ENCODE measurements at regions not wholly inside any gene's neighbourhood (a gene's known extent, or its start where the extent isn't known, plus 50 kb on each side); places are given as distances from the start of the nearest gene placed in this dataset.

DNA sequence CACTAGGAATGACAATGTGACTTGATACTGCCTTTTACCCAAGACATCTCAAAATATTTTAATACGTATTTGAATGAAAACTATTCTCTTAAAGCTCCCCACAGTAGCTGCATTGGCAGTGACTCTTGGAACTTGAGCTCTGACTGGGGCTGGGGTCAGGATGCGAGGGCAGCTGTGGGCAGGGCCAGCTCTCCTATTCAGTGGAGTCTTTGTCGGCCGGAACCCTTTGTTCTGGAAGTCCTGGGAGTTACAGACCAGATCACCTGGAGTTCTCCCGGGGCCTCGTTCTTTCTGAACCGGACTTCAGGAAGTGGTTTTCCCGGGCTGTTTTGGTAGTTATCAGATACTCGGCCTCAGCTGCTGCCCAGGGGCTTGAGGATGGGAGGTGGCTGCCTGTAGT, 84.9 kb downstream of the NPIPB11 start (continued):
- TF ChIP-seq, protein P1, sequence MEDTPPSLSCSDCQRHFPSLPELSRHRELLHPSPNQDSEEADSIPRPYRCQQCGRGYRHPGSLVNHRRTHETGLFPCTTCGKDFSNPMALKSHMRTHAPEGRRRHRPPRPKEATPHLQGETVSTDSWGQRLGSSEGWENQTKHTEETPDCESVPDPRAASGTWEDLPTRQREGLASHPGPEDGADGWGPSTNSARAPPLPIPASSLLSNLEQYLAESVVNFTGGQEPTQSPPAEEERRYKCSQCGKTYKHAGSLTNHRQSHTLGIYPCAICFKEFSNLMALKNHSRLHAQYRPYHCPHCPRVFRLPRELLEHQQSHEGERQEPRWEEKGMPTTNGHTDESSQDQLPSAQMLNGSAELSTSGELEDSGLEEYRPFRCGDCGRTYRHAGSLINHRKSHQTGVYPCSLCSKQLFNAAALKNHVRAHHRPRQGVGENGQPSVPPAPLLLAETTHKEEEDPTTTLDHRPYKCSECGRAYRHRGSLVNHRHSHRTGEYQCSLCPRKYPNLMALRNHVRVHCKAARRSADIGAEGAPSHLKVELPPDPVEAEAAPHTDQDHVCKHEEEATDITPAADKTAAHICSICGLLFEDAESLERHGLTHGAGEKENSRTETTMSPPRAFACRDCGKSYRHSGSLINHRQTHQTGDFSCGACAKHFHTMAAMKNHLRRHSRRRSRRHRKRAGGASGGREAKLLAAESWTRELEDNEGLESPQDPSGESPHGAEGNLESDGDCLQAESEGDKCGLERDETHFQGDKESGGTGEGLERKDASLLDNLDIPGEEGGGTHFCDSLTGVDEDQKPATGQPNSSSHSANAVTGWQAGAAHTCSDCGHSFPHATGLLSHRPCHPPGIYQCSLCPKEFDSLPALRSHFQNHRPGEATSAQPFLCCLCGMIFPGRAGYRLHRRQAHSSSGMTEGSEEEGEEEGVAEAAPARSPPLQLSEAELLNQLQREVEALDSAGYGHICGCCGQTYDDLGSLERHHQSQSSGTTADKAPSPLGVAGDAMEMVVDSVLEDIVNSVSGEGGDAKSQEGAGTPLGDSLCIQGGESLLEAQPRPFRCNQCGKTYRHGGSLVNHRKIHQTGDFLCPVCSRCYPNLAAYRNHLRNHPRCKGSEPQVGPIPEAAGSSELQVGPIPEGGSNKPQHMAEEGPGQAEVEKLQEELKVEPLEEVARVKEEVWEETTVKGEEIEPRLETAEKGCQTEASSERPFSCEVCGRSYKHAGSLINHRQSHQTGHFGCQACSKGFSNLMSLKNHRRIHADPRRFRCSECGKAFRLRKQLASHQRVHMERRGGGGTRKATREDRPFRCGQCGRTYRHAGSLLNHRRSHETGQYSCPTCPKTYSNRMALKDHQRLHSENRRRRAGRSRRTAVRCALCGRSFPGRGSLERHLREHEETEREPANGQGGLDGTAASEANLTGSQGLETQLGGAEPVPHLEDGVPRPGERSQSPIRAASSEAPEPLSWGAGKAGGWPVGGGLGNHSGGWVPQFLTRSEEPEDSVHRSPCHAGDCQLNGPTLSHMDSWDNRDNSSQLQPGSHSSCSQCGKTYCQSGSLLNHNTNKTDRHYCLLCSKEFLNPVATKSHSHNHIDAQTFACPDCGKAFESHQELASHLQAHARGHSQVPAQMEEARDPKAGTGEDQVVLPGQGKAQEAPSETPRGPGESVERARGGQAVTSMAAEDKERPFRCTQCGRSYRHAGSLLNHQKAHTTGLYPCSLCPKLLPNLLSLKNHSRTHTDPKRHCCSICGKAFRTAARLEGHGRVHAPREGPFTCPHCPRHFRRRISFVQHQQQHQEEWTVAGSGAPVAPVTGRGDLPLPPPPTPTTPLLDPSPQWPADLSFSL (CRISPR knock-in tag; IDR thresholded peaks at IDR 0.05) = no peak
- no peak for TF ChIP-seq HDAC6 (IDR thresholded peaks at IDR 0.05; ENCODE audit: low read depth, low read length)
- TF ChIP-seq ZNF703 (CRISPR knock-in tag; IDR thresholded peaks at IDR 0.05; ENCODE audit: borderline replicate concordance) = no peak
- TF ChIP-seq PAF1 (CRISPR knock-in tag; IDR thresholded peaks at IDR 0.05) = no peak
- TF ChIP-seq ZFAT (CRISPR knock-in tag; conservative IDR thresholded peaks at IDR 0.05) = no peak
- no peak for TF ChIP-seq HDAC2 (CRISPR knock-in tag; IDR thresholded peaks at IDR 0.05)
- no peak for TF ChIP-seq GATAD1 (CRISPR knock-in tag; IDR thresholded peaks at IDR 0.05)
- TF ChIP-seq ZNF552 (CRISPR knock-in tag; IDR thresholded peaks at IDR 0.05; ENCODE audit: borderline replicate concordance) = no peak
- TF ChIP-seq ZNF30 (CRISPR knock-in tag; IDR thresholded peaks at IDR 0.05) = no peak
- TF ChIP-seq JARID2 (CRISPR knock-in tag; IDR thresholded peaks at IDR 0.05; ENCODE audit: insufficient replicate concordance) = no peak
- no peak for TF ChIP-seq ZNF17 (CRISPR knock-in tag; IDR thresholded peaks at IDR 0.05)
- TF ChIP-seq, protein P2, sequence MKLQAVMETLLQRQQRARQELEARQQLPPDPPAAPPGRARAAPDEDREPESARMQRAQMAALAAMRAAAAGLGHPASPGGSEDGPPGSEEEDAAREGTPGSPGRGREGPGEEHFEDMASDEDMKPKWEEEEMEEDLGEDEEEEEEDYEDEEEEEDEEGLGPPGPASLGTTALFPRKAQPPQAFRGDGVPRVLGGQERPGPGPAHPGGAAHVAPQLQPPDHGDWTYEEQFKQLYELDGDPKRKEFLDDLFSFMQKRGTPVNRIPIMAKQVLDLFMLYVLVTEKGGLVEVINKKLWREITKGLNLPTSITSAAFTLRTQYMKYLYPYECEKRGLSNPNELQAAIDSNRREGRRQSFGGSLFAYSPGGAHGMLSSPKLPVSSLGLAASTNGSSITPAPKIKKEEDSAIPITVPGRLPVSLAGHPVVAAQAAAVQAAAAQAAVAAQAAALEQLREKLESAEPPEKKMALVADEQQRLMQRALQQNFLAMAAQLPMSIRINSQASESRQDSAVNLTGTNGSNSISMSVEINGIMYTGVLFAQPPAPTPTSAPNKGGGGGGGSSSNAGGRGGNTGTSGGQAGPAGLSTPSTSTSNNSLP (IDR thresholded peaks at IDR 0.05; ENCODE audit: low read depth, low read length) = no peak
- TF ChIP-seq, protein P3, sequence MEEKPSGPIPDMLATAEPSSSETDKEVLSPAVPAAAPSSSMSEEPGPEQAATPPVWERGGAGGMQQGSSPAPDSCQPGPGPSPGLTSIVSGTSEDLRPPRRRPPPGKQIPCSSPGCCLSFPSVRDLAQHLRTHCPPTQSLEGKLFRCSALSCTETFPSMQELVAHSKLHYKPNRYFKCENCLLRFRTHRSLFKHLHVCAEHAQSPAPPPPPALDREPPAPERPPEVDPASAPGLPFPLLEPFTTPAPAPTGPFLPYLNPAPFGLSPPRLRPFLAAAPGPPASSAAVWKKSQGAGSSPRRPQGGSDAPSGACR (CRISPR knock-in tag; IDR thresholded peaks at IDR 0.05) = 0 out of 2 replicates have a peak, but pooled peaks have one; percentile 34
- TF ChIP-seq ZNF713 (CRISPR knock-in tag; IDR thresholded peaks at IDR 0.05) = no peak
- no peak for TF ChIP-seq JUN (CRISPR knock-in tag; IDR thresholded peaks at IDR 0.05)
- no peak for TF ChIP-seq MXD4 (CRISPR knock-in tag; IDR thresholded peaks at IDR 0.05)
- TF ChIP-seq, protein P4, sequence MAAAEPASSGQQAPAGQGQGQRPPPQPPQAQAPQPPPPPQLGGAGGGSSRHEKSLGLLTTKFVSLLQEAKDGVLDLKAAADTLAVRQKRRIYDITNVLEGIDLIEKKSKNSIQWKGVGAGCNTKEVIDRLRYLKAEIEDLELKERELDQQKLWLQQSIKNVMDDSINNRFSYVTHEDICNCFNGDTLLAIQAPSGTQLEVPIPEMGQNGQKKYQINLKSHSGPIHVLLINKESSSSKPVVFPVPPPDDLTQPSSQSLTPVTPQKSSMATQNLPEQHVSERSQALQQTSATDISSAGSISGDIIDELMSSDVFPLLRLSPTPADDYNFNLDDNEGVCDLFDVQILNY (CRISPR knock-in tag; conservative IDR thresholded peaks at IDR 0.05) = no peak
- no peak for TF ChIP-seq HIVEP1 (CRISPR knock-in tag; IDR thresholded peaks at IDR 0.05)
- TF ChIP-seq ZNF737 (CRISPR knock-in tag; IDR thresholded peaks at IDR 0.05; ENCODE audit: borderline replicate concordance) = no peak
- TF ChIP-seq ATAD3A (CRISPR knock-in tag; IDR thresholded peaks at IDR 0.05) = no peak
- TF ChIP-seq SMAD1 (CRISPR knock-in tag; IDR thresholded peaks at IDR 0.05; ENCODE audit: borderline replicate concordance, low read depth) = no peak
- no peak for TF ChIP-seq HHEX (CRISPR knock-in tag; IDR thresholded peaks at IDR 0.05)
- TF ChIP-seq REL (CRISPR knock-in tag; conservative IDR thresholded peaks at IDR 0.05) = no peak

Measured in HepG2 (cell line).